Tongue (tissue), 1 donor: ENCODE measurements at regions not wholly inside any gene's neighbourhood (a gene's known extent, or its start where the extent isn't known, plus 50 kb on each side); places are given as distances from the start of the nearest gene placed in this dataset.
A peak's percentile ranks its signal among the peaks of the same experiment; 100 is the strongest.
"Not testable (repeated sequence)": the region's sequence is repeated elsewhere in the genome, so short reads cannot be mapped to it uniquely, and the experiment has no call there.

Experiments used
- DNase-seq: peaks from one replicate; pipeline ENCODE4 v3.0.0-alpha.2; 2015

DNA sequence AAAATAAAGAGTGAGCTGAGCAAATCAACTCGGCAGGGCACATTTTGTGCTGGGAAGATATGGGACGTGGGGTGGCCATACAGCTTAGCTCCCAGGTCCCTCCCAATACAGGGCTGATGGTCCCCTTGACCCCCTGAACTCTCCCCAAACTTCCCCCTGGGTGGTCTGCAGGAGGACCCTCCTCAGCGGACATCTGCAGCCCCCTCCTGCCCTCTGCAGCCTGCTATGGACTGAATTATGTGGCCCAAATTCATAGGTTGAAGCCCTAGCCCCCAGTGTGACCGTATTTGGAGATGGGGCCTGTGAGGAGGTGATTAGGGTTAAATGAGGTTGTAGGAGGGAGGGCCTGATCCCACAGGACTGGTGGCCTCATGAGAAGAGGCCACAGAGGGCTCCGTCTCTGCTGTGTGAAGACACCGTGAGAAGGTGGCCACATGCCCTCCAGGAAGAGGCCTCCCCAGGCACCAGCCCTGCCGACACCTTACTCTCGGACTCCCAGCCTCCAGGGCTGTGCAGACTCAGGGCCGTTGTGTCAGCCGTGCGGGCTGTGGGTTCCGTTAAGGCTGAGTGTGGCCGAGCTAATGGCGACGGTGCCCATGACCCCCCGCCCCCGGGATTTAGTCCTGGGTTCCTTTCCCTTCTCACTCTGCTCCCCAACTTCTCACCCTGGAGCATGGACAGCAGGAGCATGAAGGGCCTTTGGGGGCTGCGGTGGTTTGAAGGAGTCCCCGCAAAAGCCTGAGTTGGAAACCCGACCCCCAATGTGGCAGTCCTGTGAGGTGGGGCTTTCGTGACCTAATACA, 1042.8 kb downstream of the BRD1 start:
- DNase-seq, result no peak

DNA sequence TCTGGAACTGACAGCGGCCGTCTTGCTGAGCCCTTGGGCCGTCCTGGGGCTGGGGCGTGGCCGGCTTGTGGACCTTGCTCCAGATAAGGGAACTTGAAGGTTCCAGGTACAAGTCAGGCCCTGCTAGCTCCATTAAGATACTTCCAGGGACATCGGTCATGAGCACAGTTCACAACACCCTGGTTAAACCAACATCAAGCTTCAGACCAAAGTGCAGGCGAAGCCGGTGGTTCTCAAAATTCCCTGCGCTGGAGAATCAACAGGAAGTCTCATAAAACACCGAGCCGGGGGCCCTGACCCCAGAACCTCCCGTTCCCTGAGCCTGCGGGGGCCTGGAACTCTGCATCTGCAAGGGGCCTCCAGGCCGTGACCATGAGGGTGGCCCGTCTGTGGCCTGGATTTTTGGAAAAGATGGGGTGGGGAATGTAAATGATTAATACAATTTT, 1043.8 kb downstream of the BRD1 start:
- no peak for DNase-seq

DNA sequence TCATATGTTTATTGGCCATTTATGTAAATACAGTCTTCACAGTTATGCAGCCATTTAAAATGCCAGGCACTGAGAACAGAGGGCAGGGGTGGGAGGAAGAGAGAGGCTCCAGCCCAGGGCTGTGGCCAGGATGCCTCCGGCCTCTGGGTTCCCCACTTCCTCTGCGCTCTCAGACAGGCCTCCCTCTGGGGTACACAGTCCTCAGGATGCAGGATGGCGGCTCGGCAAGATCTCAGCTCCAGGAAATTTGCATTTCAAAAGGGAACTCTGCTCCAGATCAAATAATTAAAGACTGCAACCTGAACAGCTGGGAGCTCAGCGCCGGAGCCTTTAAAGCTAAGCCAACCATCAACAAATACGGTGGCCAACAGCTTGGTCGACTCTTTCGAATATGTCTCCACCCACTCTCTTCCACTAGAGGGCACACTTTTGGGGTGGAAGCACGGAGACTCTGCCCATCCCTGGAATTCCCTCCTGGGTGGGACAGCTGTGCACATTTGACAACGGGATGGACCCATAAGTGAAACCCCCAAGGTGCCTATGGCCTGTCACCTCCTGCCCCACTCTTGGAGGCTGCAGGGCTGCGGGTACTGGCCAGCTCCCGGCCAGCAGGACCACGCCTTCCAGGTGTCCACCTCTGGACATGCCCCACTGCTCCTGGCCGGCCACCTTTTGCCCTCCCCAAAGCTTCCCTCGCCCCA, 1044.7 kb downstream of the BRD1 start:
- DNase-seq, result no peak

DNA sequence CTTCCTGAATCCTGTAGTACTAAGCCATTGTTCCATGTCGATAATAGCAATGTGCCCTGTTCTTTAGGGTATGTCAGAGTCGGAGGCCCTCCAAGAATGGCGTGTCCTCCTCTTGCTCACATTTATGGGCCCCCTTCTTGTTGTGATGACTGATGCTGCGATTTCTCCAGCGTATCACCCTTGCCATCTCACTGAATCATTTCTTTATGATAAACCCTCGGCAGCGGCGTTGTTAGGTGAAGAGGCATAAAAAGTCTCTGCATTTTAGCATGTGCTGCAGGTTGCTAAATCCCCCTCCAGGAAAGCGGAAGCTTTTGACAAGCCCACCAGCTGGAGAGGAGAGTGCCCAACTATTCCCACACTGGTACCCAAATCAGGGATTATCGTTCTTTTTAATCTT, 1045.3 kb downstream of the BRD1 start:
- no peak for DNase-seq

DNA sequence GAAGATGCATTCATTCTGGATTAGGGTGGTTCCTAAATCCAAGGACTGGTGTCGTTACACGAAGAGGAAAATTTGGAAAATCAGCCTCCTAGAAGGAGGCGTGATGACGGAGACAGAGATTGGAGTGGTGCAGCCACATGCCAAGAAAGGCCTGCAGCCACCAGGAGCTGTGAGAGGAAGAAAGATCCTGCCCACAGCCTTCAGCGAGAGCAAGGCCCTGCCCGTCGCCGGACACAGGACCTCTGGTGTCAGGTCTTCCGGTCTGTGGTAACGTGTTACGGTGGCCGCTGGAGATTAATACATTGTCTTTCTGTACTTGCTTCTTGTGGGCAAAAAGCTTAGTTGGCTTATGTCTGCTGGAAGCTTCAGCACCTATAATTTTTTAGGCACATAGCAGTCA, 1045.8 kb downstream of the BRD1 start:
- DNase-seq, result no peak

DNA sequence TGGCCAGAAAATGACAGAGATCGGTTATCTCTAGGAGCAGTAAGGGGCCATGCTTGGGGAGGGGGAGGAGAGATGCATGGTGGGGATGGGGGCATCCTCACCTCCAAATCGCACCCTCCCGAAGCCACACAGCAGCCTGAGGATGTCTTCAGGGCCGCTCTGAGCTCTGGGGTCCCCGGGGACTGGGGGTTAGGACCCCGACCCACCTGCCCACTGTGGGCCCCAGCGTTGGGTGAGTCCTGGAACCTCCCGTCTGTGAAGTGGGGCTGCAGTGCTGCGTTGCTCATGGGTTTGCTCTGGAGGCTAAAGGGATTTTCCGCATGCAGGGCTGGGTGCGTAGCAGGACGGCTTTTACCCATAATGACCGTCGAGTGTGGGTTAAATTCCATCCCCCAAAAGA, 1046.3 kb downstream of the BRD1 start:
- no peak for DNase-seq

DNA sequence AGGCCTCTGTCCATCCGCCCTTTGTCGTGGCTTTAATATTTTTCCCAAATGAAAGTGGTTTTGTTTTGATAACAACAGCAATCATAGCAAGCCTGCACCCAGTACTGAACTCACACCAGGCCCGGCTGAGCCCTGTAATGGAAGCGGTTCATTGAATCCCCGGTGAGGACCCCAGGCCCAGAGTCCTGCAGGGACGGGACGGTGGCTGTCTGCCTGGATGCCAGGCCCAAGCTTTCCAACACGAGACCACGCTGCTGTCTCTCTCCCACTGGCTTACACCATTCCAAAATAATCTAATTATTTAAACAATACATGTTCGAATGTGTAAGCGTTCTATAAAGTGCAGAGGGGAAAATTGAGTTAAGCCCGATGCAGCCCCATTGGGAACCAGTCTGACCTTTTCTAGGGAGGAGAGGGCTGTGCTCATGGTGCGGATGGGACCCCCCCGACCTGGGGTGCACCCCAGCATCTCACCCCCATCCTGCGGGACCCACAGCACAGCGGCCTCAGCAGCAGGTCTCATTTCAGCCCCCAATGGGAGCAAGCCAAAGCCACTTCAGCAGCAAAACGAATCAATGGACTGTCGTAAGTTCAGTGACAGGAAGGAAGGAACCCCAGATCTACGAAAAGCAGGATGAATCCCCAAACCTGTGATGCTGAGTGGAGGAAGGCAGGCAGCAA, 1046.9 kb downstream of the BRD1 start:
- DNase-seq, result no peak

DNA sequence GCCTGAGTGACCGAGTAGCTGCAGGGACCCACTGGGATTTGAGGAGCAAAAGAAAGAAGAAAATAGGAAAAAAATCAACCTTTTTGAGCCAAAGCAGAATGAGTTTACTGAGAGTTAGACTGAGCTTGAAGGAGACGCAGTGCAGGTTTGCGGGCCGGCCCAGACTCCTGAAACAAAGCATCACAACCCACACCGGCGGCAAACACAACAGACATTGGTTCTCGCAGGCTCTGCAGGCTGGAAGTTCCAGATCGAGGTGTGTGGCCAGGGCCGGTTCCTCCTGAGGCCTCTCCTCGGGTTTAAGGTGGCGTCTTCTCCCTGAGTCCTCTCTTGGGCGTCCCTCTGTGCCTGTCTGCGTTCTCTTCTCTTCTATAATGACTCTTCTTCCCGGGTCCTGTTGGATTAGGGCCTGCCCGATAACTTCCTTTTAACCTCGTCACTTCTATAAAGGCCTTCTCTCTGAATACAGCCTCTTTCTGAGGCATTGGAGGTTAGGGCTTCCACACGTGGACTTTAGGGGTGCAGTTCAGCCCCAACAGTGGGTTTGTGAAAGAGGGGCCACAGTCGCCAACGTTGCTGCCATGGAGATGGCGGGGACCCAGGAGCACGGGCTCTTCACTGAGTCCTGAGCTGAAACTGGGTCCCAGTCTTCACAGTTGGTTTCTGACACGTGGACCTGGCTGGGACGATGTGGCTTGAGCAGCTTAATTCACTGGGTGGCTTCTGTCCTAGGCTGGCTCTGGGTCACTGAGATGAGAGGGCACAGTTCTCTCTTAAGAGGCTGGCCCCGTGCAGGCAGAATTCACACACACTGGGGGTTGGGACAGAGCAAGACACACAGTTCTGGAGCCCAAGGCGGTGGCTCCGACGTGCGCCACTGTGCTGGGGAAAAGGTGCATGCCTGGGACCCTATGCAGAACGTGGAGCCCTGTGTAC, 1047.7 kb downstream of the BRD1 start:
- no peak for DNase-seq

DNA sequence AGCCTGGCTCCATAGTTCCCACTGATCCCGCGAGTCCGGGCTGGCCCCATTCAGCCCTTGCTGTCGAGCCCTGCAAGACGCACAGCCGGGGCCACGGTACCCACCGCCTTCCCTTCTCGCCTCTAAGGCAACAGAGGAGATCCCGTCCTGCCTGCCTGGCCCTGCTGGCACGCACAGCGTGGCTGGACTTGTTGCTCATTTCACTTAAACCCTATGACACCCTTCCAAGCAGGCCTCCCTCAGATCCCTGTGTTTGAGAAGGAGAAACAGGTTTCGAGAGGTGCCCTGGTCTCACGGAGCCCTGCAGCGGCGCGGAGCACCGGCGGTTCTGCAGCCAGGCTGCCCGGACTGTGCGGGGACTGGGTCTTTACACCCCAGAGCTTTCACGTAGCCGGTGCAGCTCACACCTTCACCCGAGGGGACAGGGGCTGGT, 1048.4 kb downstream of the BRD1 start:
- DNase-seq, result peak; percentile 40

DNA sequence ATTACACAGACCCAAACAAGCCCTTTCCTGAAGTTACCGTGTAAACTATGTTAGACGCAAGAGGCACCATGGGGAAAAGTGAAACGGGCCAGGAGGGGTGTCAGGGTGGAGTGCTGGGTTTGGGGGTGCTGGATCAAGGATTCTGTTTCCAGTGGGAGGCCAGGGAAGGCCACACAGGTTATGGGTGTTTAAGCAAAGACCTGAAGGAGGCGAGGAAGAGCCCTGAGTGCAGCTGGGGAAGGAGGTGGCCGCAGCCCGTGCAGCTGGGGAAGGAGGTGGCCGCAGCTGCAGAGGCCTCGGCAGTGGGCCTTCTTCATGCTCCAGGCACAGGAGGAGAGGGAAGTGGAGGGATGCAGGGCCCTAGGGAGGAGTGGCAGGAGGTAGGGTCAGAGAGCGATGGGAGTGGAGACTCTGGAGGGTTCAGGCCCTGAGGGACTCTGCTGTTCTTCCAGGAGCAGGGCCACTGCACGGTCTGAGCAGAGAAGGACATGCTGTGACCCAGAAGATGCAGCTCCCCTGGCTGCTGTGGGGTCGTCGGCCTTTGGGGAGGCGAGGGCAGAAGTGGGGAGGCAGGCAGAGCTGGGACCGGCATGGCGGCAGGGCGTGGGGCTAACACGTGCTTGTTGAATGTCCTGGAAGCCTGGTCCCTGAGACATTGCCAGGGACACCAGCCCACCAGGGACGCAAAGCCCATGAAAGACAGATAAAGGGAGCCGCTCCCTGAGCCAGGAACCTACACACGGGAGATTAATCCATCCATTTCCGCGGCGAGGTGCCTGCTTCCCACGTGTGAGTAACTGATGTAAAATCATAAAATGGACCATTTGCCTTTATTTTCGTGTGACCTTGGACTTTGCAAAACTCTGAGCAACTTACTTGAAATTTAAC, 1049.1 kb downstream of the BRD1 start:
- no peak for DNase-seq

DNA sequence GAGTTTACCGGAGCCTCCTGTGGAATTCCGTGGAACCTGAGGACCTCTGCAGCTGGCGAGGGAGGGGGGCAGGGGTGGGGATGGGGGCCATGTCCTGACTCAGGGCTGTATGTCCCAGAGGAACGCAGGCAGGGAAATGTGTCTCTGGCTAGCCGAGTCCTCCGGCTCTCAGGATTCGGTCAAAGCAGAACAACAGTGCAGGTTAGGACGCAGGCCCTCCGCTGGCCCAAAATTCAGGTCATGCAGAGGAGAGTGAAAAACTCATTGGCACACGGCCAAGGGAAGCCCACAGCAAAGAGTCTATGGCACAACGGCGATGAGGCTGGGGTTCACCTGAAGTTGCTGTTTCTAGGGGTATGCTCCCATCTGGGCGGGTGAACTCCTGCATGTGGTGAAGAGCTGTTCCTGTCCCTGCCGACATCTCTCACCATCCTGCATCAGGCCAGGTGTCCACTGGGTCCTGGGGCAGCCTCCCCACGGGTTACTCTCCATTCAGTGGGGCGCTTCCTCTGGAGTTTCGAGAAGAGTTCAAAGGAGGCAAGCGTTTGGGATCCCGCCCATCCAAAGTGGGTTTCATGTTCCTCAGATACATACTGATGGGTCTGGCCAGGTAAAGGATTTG, 1055.3 kb downstream of the BRD1 start:
- DNase-seq, result no peak

DNA sequence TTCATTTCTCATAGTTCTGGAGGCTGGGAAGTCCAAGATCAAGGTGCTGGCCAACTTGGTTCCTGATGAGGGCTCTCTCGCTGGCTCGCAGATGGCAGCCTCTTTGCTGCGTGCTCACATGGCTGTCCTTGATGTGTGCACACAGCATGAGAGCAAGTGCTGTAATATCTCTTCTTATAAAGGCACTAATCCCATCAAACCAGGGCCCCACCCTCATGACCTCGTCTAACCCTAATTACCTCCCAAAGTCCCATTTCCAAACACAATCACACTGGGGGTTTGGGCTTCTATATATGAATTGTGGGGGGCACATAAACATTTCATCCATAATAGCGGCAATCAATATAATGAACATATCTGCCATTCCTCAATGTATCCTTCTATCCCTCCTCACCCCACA, 1062.1 kb downstream of the BRD1 start:
- DNase-seq, result no peak

DNA sequence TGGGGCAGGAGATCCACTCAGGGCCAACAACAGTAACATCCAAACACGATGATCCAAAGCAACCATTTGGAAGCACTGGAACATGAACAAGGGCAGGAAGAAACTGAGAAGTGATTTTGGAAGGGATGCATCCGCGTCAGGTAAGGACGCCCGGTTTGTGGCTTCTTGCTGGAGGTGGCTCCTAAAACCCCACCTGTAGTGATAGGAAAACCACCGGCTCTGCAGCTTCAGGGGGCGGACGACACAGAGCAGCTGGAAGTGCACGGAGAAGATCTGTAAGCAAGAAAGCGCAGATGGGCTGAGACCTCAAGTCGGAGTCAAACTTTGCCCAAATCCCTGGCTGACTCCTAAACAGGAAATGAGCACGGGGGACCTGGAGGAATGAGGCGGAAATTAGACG, 1066.1 kb downstream of the BRD1 start:
- DNase-seq, result no peak

DNA sequence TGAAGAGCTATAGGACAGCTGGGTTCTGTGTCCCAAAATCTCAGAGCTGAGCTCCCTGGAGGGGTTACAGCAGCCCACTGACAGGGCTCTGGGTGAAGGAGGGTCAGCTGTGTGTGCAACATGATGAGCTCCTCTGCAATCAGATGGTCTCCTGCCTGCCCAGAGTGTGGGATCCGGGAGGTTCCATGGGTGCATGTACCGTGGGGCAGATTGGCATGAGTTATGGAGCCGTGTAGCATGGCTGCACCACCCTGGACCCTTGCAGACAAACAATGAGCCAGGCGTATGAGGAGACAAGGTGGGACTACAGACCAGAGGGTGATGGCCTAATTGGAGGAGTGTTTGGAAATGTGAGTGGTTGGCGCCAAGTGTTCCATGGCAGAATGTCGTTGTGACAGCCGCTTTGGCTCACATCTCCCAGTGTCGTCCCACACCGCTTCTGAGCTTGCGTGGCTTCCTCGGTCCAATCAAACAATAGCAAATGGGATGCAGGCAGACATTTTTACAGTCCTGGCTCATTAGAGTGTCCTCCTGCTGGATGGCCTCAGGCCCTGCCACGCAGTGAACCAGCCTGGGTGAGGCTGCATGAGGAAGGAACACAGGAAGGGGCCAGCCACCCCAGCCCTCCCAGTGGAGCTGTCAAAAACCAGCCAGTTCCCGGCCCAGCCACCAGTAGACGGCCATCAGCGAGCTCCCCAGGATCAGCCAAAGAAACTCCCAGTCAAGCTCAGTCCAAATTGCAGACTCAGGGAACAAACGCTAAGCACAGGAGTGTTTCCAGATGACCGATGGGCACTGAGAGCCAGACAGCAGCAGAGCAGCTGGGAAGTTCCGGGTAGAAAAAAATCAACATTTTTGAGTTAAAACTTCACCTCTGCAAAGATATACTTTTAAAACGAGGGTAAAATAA, 1066.9 kb downstream of the BRD1 start:
- DNase-seq, result peak; percentile 12

DNA sequence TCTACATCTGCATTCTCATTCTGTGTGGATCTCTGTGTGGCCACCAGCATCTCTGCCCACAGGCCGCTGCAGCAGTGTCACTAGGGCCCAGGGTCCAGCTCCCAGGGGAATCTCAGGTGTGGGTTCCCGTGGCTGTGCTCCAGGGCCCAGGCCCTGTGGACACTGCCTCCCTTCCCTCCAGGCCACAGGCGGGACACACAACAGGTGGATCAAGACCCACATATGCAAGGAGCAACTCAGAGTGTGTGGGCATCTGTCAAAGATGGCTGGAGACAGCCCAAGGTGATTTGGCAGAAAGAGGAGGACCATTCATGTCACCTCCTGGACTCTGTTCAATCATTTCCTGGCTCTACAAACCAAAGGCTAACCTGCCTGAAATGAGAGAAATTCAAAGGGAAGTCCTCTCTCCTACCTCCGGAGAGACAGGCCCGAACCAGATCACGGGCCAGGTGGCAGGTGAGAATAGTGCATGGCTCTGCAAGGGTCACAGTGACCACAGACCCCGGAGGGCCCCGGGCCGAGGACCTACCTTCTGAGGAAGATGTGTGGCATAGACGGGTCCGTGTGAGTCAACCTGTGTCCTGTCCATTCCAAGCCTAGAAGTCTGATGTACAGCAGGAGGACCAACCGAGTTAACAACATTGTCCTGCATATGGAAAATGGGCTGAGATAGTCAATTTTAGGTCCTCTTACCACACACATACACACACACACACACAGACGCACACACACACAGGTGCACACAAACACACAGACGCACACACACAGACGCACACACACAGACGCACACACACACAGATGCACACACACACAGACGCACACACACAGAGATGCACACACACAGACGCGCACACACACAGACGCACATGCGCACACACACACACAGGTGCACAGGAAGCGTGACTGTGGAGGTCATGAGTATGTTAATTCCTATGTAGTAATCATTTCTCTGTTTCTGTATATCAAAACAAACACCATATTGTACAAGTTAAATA, 1068.5 kb downstream of the BRD1 start:
- no peak for DNase-seq

DNA sequence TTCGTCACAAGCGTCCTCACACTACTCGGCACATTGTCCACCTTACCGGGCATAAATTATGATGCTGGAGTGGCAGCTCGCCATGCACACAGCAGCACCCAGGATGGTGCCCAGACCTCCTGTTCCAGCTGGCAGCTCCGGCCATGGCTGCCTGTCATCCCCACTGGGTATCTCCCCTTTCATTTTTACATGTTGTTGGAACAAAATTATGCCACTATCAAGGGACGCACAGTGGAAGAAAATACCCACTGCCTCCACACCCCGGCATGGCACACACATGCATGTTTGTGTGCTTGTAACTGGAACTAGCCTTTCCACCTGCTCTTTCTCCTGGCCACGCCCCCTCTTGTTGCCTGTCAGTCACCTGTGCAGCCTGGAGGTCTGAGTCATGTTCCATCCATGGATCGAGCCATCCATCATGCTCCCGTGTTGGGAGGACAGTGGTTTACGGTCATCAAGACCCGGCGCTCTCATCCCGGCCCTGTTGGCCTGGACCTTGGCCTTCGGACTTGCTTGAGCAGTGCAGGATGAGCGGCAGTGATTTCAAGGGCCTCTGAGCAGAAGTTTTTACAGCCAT, 1069.6 kb downstream of the BRD1 start:
- DNase-seq, result no peak

DNA sequence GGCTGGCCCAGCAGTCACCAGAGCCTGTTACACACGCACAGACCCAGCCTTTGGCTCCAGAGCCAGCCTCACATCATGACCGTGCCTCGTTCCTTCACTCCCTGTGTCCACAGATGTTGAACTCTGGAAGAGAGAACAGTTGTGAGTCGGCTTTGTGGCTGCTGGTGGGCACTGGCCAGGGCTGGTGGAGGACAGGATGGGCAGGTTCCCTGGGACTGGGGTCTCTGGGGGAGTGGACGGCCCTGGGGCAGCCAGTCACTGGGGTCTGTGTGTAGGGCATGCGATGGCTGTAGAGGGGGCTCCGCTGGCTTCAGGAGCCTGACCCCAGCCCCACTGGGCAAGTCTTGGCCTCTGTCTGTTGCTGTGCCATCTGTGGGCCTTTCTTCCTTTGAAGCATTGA, 1070.1 kb downstream of the BRD1 start:
- no peak for DNase-seq

DNA sequence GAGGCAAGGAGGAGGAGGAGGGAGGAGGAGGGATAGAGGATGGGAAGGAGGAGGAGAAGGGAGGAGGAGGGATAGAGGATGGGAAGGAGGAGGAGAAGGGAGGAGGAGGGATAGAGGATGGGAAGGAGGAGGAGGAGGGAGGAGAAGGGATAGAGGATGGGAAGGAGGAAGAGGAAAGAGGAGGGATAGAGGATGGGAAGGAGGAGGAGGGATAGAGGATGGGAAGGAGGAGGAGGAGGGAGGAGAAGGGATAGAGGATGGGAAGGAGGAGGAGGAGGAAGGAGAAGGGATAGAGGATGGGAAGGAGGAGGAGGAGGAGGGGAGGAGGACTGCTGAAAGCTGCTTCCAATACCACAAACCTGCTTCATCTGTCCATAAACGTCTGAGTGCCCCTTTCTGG, 1070.5 kb downstream of the BRD1 start:
- not testable (repeated sequence) for DNase-seq
